Stomach (tissue), 8 donors: ENCODE measurements at regions not wholly inside any gene's neighbourhood (a gene's known extent, or its start where the extent isn't known, plus 50 kb on each side); places are given as distances from the start of the nearest gene placed in this dataset.

Experiments
- DNase-seq, 2 donors: peaks; one replicate each; pipeline versions ENCODE4 v3.0.0 to v3.0.0-alpha.2; 2013 to 2019
- H3K27ac ChIP-seq, 5 donors: fragments of 200-600 bp in 4 of 5; sonication (generic) in 4 of 5; one replicate each; pipeline ENCODE4 v1.5.1; 2013 to 2019; ENCODE audit warnings: mild to moderate bottlenecking in 1 of 5, moderate library complexity in 1 of 5
- H3K27me3 ChIP-seq, 3 donors: fragments of 200-600 bp; sonication (generic); one replicate each; pipeline ENCODE4 v1.5.1; 2017 to 2019; ENCODE audit warnings: mixed run types in 1 of 3
- H3K36me3 ChIP-seq, 4 donors: fragments of 200-600 bp; sonication (generic); 1 replicate in 3 of 4; 2 replicates in 1 of 4; pipeline ENCODE4 v1.5.1; 2016 to 2019
- H3K4me1 ChIP-seq, 4 donors: fragments of 200-600 bp; sonication (generic); one replicate each; pipeline ENCODE4 v1.5.1; 2016 to 2019
- H3K4me3 ChIP-seq, 4 donors: fragments of 200-600 bp; sonication (generic) in 3 of 4; one replicate each; pipeline ENCODE4 v1.5.1; 2016 to 2019; ENCODE audit warnings: mild to moderate bottlenecking in 1 of 4
- H3K9me3 ChIP-seq, 4 donors: fragments of 200-600 bp; sonication (generic); one replicate each; pipeline ENCODE4 v1.5.1; 2016 to 2019
- EP300 ChIP-seq: sonication (generic); formaldehyde crosslinking; IDR thresholded peaks from one replicate; pipeline ENCODE4 v1.6.1; 2017; ENCODE audit warnings: antibody characterized with exemption
- POLR2A ChIP-seq, 4 donors: fragments of 450-650 bp; IDR thresholded peaks; one replicate each; pipeline ENCODE4 v1.6.1; 2016; ENCODE audit warnings: antibody characterized with exemption in 4 of 4, control low read depth in 2 of 4, mild to moderate bottlenecking in 1 of 4, moderate library complexity in 1 of 4
- POLR2AphosphoS5 ChIP-seq, 3 donors: sonication (generic); formaldehyde crosslinking; IDR thresholded peaks; one replicate each; pipeline ENCODE4 v1.6.1; 2016; ENCODE audit warnings: antibody characterized with exemption in 3 of 3
- WGBS, 5 donors: extraction: QIAGEN DNeasy Blood & Tissue Kit in 3 of 5; methylation state at CpG; one replicate each; pipeline versions ENCODE4 v1.1.5 to v1.1.7; 2013 to 2018; 5-methylcytosine and 5-hydroxymethylcytosine counted together
- intact Hi-C: fragments of 100-400 bp; cut with DNase I; formaldehyde crosslinking; loops from one replicate; pipeline ENCODE4 v1.15.1; 2023; ENCODE audit warnings: low total_unique reads
- TF ChIP-seq, protein P1 (sequence below), 7 experiments: fragments of 450-650 bp in 4 of 7; fragments of 200-600 bp in 3 of 7; sonication (generic) in 3 of 7; IDR thresholded peaks; one replicate each; pipeline ENCODE4 v1.5.1; 2016 to 2019; ENCODE audit warnings: antibody characterized with exemption in 7 of 7, control low read depth in 2 of 7, mild to moderate bottlenecking in 1 of 7
- donor health status: healthy with polysubstance abuse.
- donor health status: Bipolar disorder and iron deficiency.
- donor health status: healthy.

DNA sequence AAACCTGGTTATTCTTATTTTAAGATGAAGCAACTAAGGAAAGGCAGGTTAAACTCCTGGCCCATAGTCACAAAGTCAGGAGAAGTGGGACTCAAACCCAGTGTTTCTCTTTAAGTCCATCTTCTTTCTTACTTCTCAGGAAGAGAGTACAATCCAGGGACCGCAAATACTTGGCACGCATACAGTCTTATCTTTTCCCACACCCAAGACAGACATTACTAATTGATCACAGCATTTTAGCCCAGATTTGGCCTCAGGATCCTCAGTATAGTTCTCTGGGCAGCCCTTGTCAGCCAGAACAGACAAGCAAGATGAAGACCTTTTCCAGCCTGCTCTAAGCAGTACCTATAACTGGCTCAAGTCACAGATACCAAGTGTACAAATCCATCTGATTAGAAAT lies 125.5 kb upstream of the RAI14 start:
- 21 to 45% (median 37%) methylated on average over 2 of the region's 2 CpGs for WGBS, 5 donors
- DNase-seq, result no peak
- Histone ChIP-seq H3K27ac (peak overlapping the region in 1 of 5 donors; percentile 62), H3K4me1 (peaks cover 5 to 40% (median 21%) of the 10 kb centered on the region in 4 donors), H3K36me3 (no peaks in the 10 kb centered on the region), H3K9me3 (no peaks in the 10 kb centered on the region), H3K4me3 (no peak overlapping the region), H3K27me3 (no peaks in the 10 kb centered on the region)
- intact Hi-C loops, result no loop called here
- no peak for TF ChIP-seq POLR2AphosphoS5 (IDR thresholded peaks at IDR 0.05)
- TF ChIP-seq POLR2A (IDR thresholded peaks at IDR 0.05), result no peak
- no peak for TF ChIP-seq EP300
- TF ChIP-seq, protein P1, sequence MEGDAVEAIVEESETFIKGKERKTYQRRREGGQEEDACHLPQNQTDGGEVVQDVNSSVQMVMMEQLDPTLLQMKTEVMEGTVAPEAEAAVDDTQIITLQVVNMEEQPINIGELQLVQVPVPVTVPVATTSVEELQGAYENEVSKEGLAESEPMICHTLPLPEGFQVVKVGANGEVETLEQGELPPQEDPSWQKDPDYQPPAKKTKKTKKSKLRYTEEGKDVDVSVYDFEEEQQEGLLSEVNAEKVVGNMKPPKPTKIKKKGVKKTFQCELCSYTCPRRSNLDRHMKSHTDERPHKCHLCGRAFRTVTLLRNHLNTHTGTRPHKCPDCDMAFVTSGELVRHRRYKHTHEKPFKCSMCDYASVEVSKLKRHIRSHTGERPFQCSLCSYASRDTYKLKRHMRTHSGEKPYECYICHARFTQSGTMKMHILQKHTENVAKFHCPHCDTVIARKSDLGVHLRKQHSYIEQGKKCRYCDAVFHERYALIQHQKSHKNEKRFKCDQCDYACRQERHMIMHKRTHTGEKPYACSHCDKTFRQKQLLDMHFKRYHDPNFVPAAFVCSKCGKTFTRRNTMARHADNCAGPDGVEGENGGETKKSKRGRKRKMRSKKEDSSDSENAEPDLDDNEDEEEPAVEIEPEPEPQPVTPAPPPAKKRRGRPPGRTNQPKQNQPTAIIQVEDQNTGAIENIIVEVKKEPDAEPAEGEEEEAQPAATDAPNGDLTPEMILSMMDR (IDR thresholded peaks at IDR 0.05), result no peak

DNA sequence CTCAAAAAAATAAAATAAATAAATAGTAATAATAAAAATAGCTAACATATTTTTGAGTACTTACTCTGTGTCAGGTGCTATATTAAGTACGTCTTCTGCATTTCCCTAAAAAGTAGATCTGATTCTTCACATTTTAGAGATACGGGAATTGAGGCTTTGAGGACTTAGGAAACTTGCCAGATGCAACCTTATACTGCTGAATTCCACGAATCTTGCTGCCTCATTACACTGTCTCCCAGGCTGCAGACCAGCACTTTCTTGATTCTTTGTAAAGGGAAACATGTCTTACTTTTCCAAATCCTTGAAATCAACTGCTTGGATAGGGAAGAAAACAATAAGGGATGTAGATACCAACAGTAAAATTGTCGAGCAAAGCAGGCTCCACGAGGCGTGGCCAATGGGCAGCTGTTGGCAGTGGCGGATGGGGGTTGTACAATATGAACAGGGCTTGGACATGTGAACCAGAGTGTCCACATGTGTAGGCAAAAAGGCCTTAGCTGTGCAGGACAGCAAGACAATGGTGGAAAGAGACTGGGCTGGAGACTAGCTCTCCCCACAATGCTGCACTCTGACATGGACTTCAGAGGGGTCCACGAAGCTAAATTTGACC lies 124.3 kb upstream of the RAI14 start:
- intact Hi-C loops, result no loop called here
- DNase-seq, result no peak
- H3K4me1 ChIP-seq, result peaks cover 5 to 40% (median 23%) of the 10 kb centered on the region in 4 donors
- H3K27me3 ChIP-seq, result no peaks in the 10 kb centered on the region
- H3K36me3 ChIP-seq, result no peaks in the 10 kb centered on the region
- no peak overlapping the region for H3K27ac ChIP-seq
- no peak for TF ChIP-seq EP300
- TF ChIP-seq POLR2AphosphoS5 (IDR thresholded peaks at IDR 0.05), result no peak
- TF ChIP-seq, protein P1 (IDR thresholded peaks at IDR 0.05), result no peak
- no peak for TF ChIP-seq POLR2A (IDR thresholded peaks at IDR 0.05)
- 44 to 66% (median 46%) methylated on average over 8 of the region's 8 CpGs for WGBS, 5 donors
- H3K9me3 ChIP-seq, result no peaks in the 10 kb centered on the region
- no peak overlapping the region for H3K4me3 ChIP-seq

- H3K36me3 ChIP-seq, result no peaks in the 10 kb centered on the region
- 44 to 75% (median 49%) methylated on average over 4 of the region's 4 CpGs for WGBS, 5 donors
- peak in 1 of 2 donors; percentile 55 for DNase-seq
- H3K4me3 ChIP-seq, result no peak overlapping the region
- no peak for TF ChIP-seq POLR2A (IDR thresholded peaks at IDR 0.05)
- TF ChIP-seq, protein P1 (IDR thresholded peaks at IDR 0.05), result no peak
- peak in 1 of 3 donors; percentile 8 for TF ChIP-seq POLR2AphosphoS5 (IDR thresholded peaks at IDR 0.05)
- TF ChIP-seq EP300, result no peak
- intact Hi-C loops, result no loop called here
- H3K9me3 ChIP-seq, result no peaks in the 10 kb centered on the region
- H3K27ac ChIP-seq, result peak overlapping the region in 3 of 5 donors; percentile 14 to 48 (median 35)
- H3K4me1 ChIP-seq, result peaks cover 5 to 40% (median 23%) of the 10 kb centered on the region in 4 donors
- no peaks in the 10 kb centered on the region for H3K27me3 ChIP-seq
Measured at GRCh38 chr5:34533582-34534522, 122.3 kb upstream of the RAI14 start.

- WGBS, 5 donors, result 45 to 75% (median 69%) methylated on average over 4 of the region's 4 CpGs
- intact Hi-C loops, result no loop called here
Measured at GRCh38 chr5:34534523-34535103, 121.5 kb upstream of the RAI14 start.

More at GRCh38 chr5:34534523-34535103, 121.5 kb upstream of the RAI14 start:
- no peak for TF ChIP-seq EP300
- no peak for TF ChIP-seq POLR2A (IDR thresholded peaks at IDR 0.05)
- TF ChIP-seq, protein P1 (IDR thresholded peaks at IDR 0.05), result no peak
- no peak for TF ChIP-seq POLR2AphosphoS5 (IDR thresholded peaks at IDR 0.05)
- no peaks in the 10 kb centered on the region for H3K36me3 ChIP-seq
- no peak overlapping the region for H3K4me3 ChIP-seq
- peak overlapping the region in 3 of 5 donors; percentile 14 to 48 (median 35) for H3K27ac ChIP-seq
- DNase-seq, result peak in 1 of 2 donors; percentile 66
- no peaks in the 10 kb centered on the region for H3K9me3 ChIP-seq
- no peaks in the 10 kb centered on the region for H3K27me3 ChIP-seq
- H3K4me1 ChIP-seq, result peaks cover 5 to 36% (median 22%) of the 10 kb centered on the region in 4 donors
